ENCODE measurements at regions not wholly inside any gene's neighbourhood (a gene's known extent, or its start where the extent isn't known, plus 50 kb on each side); places are given as distances from the start of the nearest gene placed in this dataset.

- no peaks in the 10 kb centered on the region for H3K36me3 ChIP-seq (ENCODE audit: low read depth)
- H3K4me3 ChIP-seq, result no peak overlapping the region
- TF ChIP-seq EZH2 (IDR thresholded peaks at IDR 0.05; ENCODE audit: insufficient read depth, poor library complexity, severe bottlenecking), result no peak
- TF ChIP-seq EZH2phosphoT487 (IDR thresholded peaks at IDR 0.05; ENCODE audit: insufficient read depth, low read depth), result no peak
- no peak overlapping the region for H3K27ac ChIP-seq
- DNase-seq, result no peak
- no peaks in the 10 kb centered on the region for H3K79me2 ChIP-seq (ENCODE audit: insufficient read depth)
- no peaks in the 10 kb centered on the region for H3F3A ChIP-seq (ENCODE audit: insufficient read depth)
- in situ Hi-C loops (cut with MboI), result no loop called here
- H3K4me1 ChIP-seq (ENCODE audit: insufficient read depth), result no peaks in the 10 kb centered on the region
- WGBS, 2 experiments (ENCODE audit: low coverage in 1 of 2, low lambda C conversion rate in 2 of 2, missing lambda C conversion rate in 2 of 2), result 49 to 53% methylated on average over 3 of the region's 3 CpGs
- H3K27me3 ChIP-seq (replicated peaks; ENCODE audit: insufficient read depth), result no peaks in the 10 kb centered on the region
- H3K9ac ChIP-seq, result no peak overlapping the region
- no peaks in the 10 kb centered on the region for H4K20me1 ChIP-seq (ENCODE audit: insufficient read depth)
- H2AFZ ChIP-seq, result no peak overlapping the region
- H3K4me2 ChIP-seq (ENCODE audit: unreplicated experiment), result no peak overlapping the region
- peaks cover 3% of the 10 kb centered on the region for H3K9me3 ChIP-seq (ENCODE audit: low read depth)
- H3K9me2 ChIP-seq (ENCODE audit: insufficient read depth), result no peaks in the 10 kb centered on the region
Observed at GRCh38 chr16:60605176-60605575, 1431.1 kb downstream of the CDH8 start.

- Histone ChIP-seq H3K36me3 (ENCODE audit: low read depth) (no peaks in the 10 kb centered on the region), H3K9ac (no peak overlapping the region), H3K4me3 (no peak overlapping the region), H3K27ac (no peak overlapping the region), H3F3A (ENCODE audit: insufficient read depth) (no peaks in the 10 kb centered on the region), H3K27me3 (replicated peaks; ENCODE audit: insufficient read depth) (no peaks in the 10 kb centered on the region), H2AFZ (no peak overlapping the region), H3K4me2 (ENCODE audit: unreplicated experiment) (no peak overlapping the region), H3K9me2 (ENCODE audit: insufficient read depth) (no peaks in the 10 kb centered on the region), H3K9me3 (ENCODE audit: low read depth) (peaks cover 4% of the 10 kb centered on the region), H3K4me1 (ENCODE audit: insufficient read depth) (no peaks in the 10 kb centered on the region), H4K20me1 (ENCODE audit: insufficient read depth) (no peaks in the 10 kb centered on the region), H3K79me2 (ENCODE audit: insufficient read depth) (no peaks in the 10 kb centered on the region)
- TF ChIP-seq EZH2 (IDR thresholded peaks at IDR 0.05; ENCODE audit: insufficient read depth, poor library complexity, severe bottlenecking) (no peak), EZH2phosphoT487 (IDR thresholded peaks at IDR 0.05; ENCODE audit: insufficient read depth, low read depth) (no peak)
- WGBS, 2 experiments (ENCODE audit: low coverage in 1 of 2, low lambda C conversion rate in 2 of 2, missing lambda C conversion rate in 2 of 2), result 18 to 21% methylated on average over 2 of the region's 2 CpGs
- in situ Hi-C loops (cut with MboI), result no loop called here
- no peak for DNase-seq
Observed at GRCh38 chr16:60586493-60586892, 1449.7 kb downstream of the CDH8 start.

- H3K4me2 ChIP-seq (ENCODE audit: unreplicated experiment), result no peak overlapping the region
- peaks cover 4% of the 10 kb centered on the region for H3K9me3 ChIP-seq (ENCODE audit: low read depth)
- no peak overlapping the region for H3K9ac ChIP-seq
- no peak overlapping the region for H2AFZ ChIP-seq
- H3K36me3 ChIP-seq (ENCODE audit: low read depth), result no peaks in the 10 kb centered on the region
- H3K79me2 ChIP-seq (ENCODE audit: insufficient read depth), result no peaks in the 10 kb centered on the region
- no peaks in the 10 kb centered on the region for H3K4me1 ChIP-seq (ENCODE audit: insufficient read depth)
- no peaks in the 10 kb centered on the region for H3K9me2 ChIP-seq (ENCODE audit: insufficient read depth)
- H4K20me1 ChIP-seq (ENCODE audit: insufficient read depth), result no peaks in the 10 kb centered on the region
- in situ Hi-C loops (cut with MboI), result no loop called here
- H3F3A ChIP-seq (ENCODE audit: insufficient read depth), result no peaks in the 10 kb centered on the region
- no peaks in the 10 kb centered on the region for H3K27me3 ChIP-seq (replicated peaks; ENCODE audit: insufficient read depth)
- WGBS, 2 experiments (ENCODE audit: low coverage in 1 of 2, low lambda C conversion rate in 2 of 2, missing lambda C conversion rate in 2 of 2), result 11 to 14% methylated on average over 4 of the region's 4 CpGs
- no peak for DNase-seq
- TF ChIP-seq EZH2phosphoT487 (IDR thresholded peaks at IDR 0.05; ENCODE audit: insufficient read depth, low read depth) (no peak), EZH2 (IDR thresholded peaks at IDR 0.05; ENCODE audit: insufficient read depth, poor library complexity, severe bottlenecking) (no peak)
- no peak overlapping the region for H3K27ac ChIP-seq
- H3K4me3 ChIP-seq, result no peak overlapping the region
Observed at GRCh38 chr16:60582528-60582927, 1453.7 kb downstream of the CDH8 start.

- DNase-seq, result no peak
- Histone ChIP-seq H2AFZ (no peak overlapping the region), H3K9me3 (ENCODE audit: low read depth) (no peaks in the 10 kb centered on the region), H3K4me2 (ENCODE audit: unreplicated experiment) (no peak overlapping the region), H3K4me3 (no peak overlapping the region), H3K4me1 (ENCODE audit: insufficient read depth) (no peaks in the 10 kb centered on the region), H3F3A (ENCODE audit: insufficient read depth) (no peaks in the 10 kb centered on the region), H3K36me3 (ENCODE audit: low read depth) (no peaks in the 10 kb centered on the region), H3K27me3 (replicated peaks; ENCODE audit: insufficient read depth) (no peaks in the 10 kb centered on the region), H3K9ac (no peak overlapping the region), H3K79me2 (ENCODE audit: insufficient read depth) (no peaks in the 10 kb centered on the region), H3K9me2 (ENCODE audit: insufficient read depth) (no peaks in the 10 kb centered on the region), H3K27ac (no peak overlapping the region), H4K20me1 (ENCODE audit: insufficient read depth) (no peaks in the 10 kb centered on the region)
- TF ChIP-seq EZH2 (IDR thresholded peaks at IDR 0.05; ENCODE audit: insufficient read depth, poor library complexity, severe bottlenecking) (no peak), EZH2phosphoT487 (IDR thresholded peaks at IDR 0.05; ENCODE audit: insufficient read depth, low read depth) (no peak)
- in situ Hi-C loops (cut with MboI), result no loop called here
Observed at GRCh38 chr16:60566901-60567300, 1469.3 kb downstream of the CDH8 start.

- Histone ChIP-seq H3K9ac (no peak overlapping the region), H3K9me3 (ENCODE audit: low read depth) (no peaks in the 10 kb centered on the region), H3K9me2 (ENCODE audit: insufficient read depth) (no peaks in the 10 kb centered on the region), H3K36me3 (ENCODE audit: low read depth) (no peaks in the 10 kb centered on the region), H4K20me1 (ENCODE audit: insufficient read depth) (no peaks in the 10 kb centered on the region), H3K4me2 (ENCODE audit: unreplicated experiment) (no peak overlapping the region), H3K4me1 (ENCODE audit: insufficient read depth) (no peaks in the 10 kb centered on the region), H3F3A (ENCODE audit: insufficient read depth) (no peaks in the 10 kb centered on the region), H3K27ac (no peak overlapping the region), H3K4me3 (no peak overlapping the region), H3K79me2 (ENCODE audit: insufficient read depth) (no peaks in the 10 kb centered on the region), H3K27me3 (replicated peaks; ENCODE audit: insufficient read depth) (no peaks in the 10 kb centered on the region), H2AFZ (no peak overlapping the region)
- no peak for TF ChIP-seq EZH2phosphoT487 (IDR thresholded peaks at IDR 0.05; ENCODE audit: insufficient read depth, low read depth)
- no peak for TF ChIP-seq EZH2 (IDR thresholded peaks at IDR 0.05; ENCODE audit: insufficient read depth, poor library complexity, severe bottlenecking)
- no peak for DNase-seq
- WGBS, 2 experiments (ENCODE audit: low coverage in 1 of 2, low lambda C conversion rate in 2 of 2, missing lambda C conversion rate in 2 of 2), result 35 to 38% methylated on average over 2 of the region's 2 CpGs
- in situ Hi-C loops (cut with MboI), result no loop called here
Observed at GRCh38 chr16:60564588-60564987, 1471.7 kb downstream of the CDH8 start.
